GM19025 (cell line): ENCODE measurements at regions not wholly inside any gene's neighbourhood (a gene's known extent, or its start where the extent isn't known, plus 50 kb on each side); places are given as distances from the start of the nearest gene placed in this dataset.
"Not testable (repeated sequence)": the region's sequence is repeated elsewhere in the genome, so short reads cannot be mapped to it uniquely, and the experiment has no call there.

Experiments used
- ATAC-seq: cut with Tn5 transposase; IDR thresholded peaks from one replicate; pipeline ENCODE4 v1.9.1; 2021; ENCODE audit warnings: mild to moderate bottlenecking, low read depth, moderate library complexity; ENCODE audit not compliant: unreplicated experiment

DNA sequence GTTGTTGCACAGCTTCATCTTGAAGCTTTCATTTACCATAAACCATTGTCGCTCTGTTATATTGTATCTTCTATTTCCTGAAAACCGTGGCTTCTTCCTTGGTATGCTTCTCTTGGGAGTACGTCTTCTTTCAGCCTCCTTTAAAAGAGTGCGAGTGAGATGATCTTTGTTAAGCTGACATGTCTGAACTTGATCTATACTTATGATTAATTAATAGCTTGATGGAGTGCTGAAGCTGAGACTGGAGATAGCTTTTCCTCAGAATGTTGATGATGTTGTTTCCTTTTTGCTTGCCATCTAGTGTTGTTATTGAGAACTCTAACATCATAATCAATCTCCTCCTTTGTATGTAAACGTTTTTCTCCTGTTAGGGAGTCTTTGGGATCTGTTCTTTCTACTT, 529.3 kb upstream of the SPRY2 start:
- ATAC-seq: no peak

- ATAC-seq: no peak
Measured at GRCh38 chr13:80866921-80867320, 526.0 kb upstream of the SPRY2 start.

DNA sequence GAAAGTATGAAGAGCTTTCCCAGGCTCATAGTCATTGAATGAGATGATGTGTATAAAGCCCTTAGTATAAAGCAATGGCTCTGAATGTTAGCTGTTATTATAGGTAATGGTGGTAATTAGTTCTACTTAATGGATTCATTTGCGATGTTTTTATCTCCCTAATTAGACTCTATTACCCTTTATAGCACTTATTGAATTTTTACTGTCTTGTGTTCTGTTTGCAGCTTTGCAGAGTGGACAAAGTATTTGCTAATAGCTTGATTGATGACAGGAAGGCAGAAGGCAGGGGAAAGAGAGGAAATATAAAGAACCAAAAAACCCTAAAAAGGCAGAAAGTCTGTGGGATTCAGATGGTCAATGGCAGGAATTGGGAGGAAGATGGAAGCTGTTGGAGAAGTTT, 524.4 kb upstream of the SPRY2 start:
- no peak for ATAC-seq

- ATAC-seq: no peak
Measured at GRCh38 chr13:80862456-80862855, 521.5 kb upstream of the SPRY2 start.

- ATAC-seq: no peak
Measured at GRCh38 chr13:80860845-80861244, 519.9 kb upstream of the SPRY2 start.

DNA sequence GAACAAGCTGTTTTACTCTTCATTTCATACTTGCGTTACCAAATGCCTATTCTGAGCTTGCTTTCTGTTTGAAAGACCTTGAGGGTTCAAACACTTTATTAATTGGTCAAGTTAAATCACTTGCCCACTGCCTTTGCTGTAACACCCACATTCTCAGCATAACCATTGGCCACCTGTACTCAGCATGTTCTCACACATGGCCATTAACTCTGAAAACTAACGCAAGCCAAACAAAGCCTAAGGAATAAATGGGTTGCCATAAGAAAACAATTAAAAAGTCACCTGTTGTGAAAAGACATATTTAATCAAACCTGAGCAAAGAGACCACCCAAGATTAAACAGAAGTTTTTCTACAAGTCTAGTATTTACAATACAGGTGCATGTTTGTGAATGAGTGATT, 517.2 kb upstream of the SPRY2 start:
- no peak for ATAC-seq

DNA sequence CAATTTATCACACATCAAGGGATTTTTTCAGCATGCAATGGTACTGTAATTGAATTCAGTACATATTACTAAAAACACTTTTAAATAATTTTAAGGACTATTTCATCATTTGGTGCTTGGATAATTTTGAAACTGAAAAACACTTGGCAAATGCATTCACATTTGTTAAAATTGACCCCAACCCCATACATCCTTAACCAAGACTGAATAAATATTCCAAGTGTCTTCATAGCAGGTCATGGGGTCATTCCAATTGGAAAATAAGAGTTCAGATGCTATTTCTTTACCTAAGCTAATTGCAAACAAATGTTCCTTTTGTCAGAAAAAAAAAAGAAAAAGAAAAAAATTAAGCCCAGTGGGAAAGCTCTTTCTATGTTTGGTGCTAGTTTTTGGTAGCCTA, 516.4 kb upstream of the SPRY2 start:
- ATAC-seq: no peak

DNA sequence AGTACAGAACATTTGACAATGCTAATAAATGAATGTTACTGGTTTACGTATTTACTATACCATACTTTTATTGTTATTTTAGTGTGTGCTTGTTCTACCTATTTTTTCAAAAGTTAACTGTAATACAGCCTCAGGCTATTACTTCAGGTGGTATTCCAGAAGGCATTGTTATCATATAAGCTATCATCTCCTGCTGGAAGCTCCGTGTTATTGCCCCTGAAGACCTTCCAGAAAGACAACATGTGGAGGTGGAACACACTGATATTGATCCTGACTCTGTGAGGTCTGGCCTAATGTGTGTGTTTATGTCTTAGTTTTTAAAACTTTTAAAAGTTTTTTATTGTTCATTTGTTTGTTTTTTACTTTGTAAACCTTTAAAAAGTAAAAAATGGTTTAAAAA, 509.8 kb upstream of the SPRY2 start:
- ATAC-seq: no peak

GRCh38 chr13:80844164-80844563, 503.2 kb upstream of the SPRY2 start:
- ATAC-seq: no peak

DNA sequence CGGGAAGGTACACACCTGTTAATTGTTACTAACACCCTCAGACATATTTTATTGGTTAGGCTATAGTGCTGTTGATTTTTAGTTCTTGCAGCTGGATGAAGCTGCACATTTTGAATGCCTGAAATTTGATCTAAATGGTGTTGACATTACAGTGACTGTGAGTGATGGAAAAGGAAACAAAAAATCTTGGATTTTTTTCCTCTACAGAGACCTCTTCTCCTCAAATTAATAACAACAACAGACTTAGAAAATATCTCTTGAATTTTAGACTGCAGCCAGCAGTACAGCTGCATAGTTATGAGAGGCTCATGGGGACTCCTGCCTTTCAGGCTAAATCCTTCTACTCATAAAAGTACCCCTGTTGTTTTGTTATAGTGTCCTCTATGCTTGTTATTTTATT, 500.5 kb upstream of the SPRY2 start:
- ATAC-seq: no peak

- ATAC-seq: no peak
Measured at GRCh38 chr13:80840316-80840976, 499.5 kb upstream of the SPRY2 start.

GRCh38 chr13:80835902-80836301, 495.0 kb upstream of the SPRY2 start:
- no peak for ATAC-seq

DNA sequence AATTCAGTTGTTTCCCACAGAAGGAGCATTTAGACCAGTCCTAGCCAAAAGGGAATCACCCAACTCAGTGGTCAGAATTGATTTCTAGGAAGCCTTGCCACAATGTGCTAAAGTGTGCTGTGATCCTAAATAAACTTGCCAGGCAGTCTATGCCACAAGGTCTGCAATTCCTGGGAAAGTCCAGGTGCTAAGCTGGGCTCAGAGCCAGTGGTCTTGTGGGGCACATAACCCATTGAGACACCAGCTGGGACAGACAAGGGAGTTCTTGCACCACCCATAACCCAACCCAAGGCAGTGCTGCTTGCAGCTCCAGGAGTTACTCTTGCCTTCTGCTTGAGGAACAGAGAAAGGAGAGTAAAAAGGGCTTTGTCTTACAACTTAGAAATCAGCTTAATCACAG, 489.5 kb upstream of the SPRY2 start:
- no peak for ATAC-seq

DNA sequence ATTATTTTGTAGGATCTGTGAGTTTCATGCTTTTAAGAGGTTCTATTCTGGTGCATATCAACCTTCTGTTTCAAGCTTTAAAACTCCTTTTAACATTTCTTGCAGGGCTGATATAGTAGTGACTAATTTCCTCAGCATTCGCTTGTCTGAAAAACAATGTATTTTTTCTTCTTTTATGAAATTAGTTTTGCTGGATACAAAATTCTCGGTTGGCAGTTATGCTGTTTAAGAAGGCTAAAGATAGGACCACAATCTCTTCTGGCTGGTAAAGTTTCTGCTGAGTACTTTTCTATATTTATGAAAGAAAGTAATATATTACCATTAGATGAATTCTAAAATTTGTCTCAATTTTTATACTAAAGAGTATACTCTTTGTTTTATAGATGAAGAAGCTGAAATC, 487.8 kb upstream of the SPRY2 start:
- no peak for ATAC-seq

- ATAC-seq: no peak
Measured at GRCh38 chr13:80825276-80825675, 484.4 kb upstream of the SPRY2 start.

DNA sequence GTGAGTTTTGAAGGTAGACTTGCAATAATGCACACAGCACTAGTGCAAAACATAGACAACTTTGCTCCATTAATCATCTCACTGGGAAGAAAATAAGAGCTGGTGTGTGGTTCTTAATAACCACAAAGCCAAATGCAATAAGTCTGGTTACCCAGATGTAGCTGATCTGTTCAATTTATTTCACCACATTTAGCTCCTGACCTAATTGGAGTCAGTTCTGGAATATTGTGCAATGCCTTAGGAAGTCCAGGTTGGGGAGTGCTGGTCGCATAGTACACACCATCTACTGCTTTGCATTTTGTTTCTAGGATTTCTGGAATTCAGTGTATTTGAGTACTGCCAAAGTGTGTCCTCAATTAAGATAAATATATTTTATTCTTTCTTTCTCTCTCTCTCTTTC, 483.3 kb upstream of the SPRY2 start:
- no peak for ATAC-seq

DNA sequence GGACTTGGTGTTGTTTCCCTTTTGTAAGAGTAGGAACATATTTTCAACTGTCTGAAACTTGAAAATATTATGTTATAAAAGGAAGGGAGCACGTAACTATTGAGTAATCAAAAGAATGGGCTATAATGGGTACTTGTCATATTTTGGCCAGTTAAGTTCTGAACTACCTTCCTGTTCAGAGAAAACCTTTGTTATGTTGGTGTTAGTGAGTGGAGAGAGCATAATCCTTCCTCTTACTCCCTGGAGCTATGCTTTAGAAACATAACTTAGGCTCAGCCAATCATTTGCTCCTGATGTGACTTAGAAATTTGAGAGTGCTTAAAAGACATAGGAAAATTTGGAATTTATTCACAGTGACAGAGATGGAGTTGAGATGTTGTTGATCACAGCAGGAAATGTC, 482.5 kb upstream of the SPRY2 start:
- ATAC-seq: no peak

DNA sequence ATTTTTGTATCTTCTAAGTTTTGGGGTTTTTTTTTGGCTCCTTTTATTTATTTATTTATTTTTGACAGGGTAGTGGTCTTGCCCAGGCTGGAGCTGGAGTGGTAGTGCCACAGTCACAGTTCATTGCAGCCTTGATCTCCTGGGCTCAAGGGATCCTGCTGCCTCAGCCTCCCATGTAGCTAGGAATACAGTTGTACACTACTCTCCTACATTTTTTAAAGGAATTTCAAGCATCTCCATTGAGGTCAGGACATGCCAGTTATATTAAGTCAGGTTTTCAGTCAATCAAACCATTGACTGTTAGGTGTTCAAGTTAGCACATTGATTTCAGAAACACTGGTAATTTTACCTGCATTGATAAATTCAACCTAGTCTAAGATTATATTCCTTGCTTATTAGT, 480.5 kb upstream of the SPRY2 start:
- no peak for ATAC-seq

DNA sequence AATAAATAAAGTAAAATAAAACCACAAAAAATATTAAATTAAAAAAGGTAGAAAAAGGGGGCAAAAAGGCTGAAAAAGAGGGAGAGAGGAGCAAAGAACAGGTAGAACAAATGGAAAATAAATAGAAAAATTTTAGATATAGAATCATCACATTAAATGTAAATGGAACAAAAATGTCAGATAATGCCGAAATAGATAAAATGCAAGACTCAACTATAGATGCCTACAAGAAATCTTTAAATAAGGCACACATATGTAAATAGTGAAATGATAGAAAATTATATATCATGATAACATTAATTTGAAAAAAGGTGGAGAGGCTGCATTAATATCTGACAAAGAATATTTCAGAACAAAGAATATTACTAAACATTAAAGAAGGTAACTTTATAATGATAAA, 477.1 kb upstream of the SPRY2 start:
- no peak for ATAC-seq

DNA sequence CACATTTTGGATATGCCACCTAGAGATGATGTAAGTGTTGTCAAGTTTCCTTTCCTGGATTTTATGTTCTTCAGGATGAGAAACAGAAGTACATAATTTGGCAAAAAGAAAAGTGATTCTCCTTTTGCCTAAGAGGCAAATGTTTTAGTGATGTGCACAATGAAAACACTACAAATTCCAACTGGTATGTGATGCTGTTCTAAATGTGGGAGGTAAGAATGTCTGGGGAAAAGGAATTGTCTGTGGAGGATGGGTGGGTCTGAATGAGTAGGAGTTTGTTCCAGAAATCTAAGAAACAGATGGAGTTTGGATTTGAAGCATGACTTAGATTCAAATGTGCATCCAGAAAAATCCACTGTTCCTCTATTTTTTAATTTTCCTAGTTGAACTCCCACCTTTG, 473.6 kb upstream of the SPRY2 start:
- no peak for ATAC-seq

DNA sequence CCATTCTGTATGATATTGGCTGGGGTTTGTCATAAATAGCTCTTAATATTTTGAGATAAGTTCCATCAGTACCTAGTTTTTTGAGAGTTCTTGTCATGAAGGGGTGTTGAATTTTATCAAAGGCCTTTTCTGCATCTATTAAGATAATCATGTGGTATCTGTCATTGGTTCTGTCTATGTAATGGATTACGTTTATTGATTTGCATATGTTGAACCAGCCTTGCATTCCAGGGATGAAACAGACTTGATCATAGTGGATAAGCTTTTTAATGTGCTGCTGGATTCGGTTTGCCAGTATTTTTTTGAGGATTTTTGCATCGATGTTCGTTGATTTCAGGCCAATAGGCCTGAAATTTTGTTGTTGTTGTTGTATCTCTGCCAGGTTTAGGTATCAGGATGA, 469.4 kb upstream of the SPRY2 start:
- not testable (repeated sequence) for ATAC-seq

DNA sequence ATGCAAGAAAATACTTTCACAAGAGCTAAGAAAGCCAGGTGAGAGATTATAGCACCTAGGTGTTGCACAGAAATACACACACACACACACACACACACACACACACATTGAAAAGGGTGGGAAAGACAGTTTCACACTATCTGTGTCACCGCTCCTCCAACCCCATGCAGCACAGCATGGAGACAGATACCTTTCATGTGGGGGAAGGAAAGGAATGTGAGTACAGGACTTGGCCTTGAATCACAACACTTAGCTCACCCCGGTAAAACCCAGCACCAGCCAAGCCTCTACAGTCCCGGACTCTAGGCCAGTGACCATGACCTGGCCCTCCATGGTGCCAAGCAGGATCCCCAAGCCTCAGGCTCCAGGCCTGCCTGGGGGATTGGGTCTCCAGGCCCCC, 462.0 kb upstream of the SPRY2 start:
- no peak for ATAC-seq

DNA sequence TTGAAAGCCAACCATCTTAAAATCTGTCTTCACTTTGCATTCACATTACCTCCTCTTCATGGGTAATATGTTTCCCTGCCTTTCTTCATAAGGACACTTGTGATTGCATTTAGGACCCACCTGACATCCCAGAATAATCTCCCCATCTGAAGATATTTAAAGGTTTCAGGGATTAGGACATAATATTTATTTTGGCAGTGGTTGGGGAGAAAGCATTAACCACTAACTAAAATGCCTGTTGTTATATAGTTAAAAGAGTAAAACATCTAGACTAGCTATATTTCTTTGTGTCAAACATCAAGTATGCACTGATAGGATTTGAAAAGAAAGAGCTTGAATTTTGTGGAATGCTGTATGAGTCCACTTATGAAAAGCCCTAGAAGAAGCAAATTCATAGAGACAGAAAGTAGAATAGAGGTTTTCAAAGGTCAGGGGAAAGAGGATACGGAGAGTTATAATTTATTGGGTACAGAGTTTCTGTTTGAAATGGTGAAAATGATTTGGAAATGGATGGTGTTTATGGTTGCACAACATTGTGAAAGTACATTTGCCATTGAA, 457.7 kb upstream of the SPRY2 start:
- no peak for ATAC-seq
